ENCODE measurements at regions not wholly inside any gene's neighbourhood (a gene's known extent, or its start where the extent isn't known, plus 50 kb on each side); places are given as distances from the start of the nearest gene placed in this dataset.

DNA sequence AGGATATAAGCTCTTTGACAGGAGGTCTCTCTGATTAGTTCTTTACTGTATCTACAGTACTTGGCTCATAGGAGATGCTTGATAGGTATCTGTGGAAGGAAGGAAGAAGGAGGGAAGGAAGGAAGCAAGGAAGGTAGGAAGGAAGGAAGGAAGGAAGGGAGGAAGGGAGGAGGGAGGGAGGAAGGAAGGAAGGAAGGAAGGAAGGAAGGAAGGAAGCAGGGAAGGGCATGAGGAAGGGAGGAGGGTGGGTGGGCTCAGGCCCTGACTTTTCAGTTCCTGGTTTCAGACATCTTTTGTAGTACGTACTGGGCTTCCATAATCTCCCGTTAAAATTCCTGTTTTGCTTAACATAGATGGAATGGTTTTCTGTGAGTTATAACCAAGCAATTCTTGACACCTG, 175.0 kb upstream of the NUDT4 start:
- H2AFZ ChIP-seq = no peak overlapping the region
- H3K9me2 ChIP-seq (replicated peaks; ENCODE audit: insufficient read depth) = no peaks in the 10 kb centered on the region
- no peaks in the 10 kb centered on the region for H3K36me3 ChIP-seq (replicated peaks; ENCODE audit: insufficient read depth, low read depth)
- no peak for TF ChIP-seq EZH2phosphoT487 (IDR thresholded peaks at IDR 0.05; ENCODE audit: low read depth, severe bottlenecking, unreplicated experiment)
- TF ChIP-seq, protein P1, sequence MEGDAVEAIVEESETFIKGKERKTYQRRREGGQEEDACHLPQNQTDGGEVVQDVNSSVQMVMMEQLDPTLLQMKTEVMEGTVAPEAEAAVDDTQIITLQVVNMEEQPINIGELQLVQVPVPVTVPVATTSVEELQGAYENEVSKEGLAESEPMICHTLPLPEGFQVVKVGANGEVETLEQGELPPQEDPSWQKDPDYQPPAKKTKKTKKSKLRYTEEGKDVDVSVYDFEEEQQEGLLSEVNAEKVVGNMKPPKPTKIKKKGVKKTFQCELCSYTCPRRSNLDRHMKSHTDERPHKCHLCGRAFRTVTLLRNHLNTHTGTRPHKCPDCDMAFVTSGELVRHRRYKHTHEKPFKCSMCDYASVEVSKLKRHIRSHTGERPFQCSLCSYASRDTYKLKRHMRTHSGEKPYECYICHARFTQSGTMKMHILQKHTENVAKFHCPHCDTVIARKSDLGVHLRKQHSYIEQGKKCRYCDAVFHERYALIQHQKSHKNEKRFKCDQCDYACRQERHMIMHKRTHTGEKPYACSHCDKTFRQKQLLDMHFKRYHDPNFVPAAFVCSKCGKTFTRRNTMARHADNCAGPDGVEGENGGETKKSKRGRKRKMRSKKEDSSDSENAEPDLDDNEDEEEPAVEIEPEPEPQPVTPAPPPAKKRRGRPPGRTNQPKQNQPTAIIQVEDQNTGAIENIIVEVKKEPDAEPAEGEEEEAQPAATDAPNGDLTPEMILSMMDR (IDR thresholded peaks at IDR 0.05; ENCODE audit: poor library complexity) = no peak
- no peak for TF ChIP-seq EZH2 (IDR thresholded peaks at IDR 0.05; ENCODE audit: borderline replicate concordance)
- H3K4me2 ChIP-seq = no peak overlapping the region
- no peaks in the 10 kb centered on the region for H4K20me1 ChIP-seq (ENCODE audit: insufficient read depth, poor library complexity, severe bottlenecking)
- no peaks in the 10 kb centered on the region for H3K27me3 ChIP-seq
- H3K79me2 ChIP-seq = no peaks in the 10 kb centered on the region
- WGBS (ENCODE audit: low lambda C conversion rate, missing lambda C conversion rate) = 87% methylated on average over 2 of the region's 2 CpGs
- no peak for DNase-seq (ENCODE audit: low spot score)
- H3K4me3 ChIP-seq = no peak overlapping the region
- H3K9me3 ChIP-seq (ENCODE audit: low read depth) = no peaks in the 10 kb centered on the region
- peaks cover 4% of the 10 kb centered on the region for H3K4me1 ChIP-seq (ENCODE audit: insufficient read depth)
- no peak overlapping the region for H3K27ac ChIP-seq

DNA sequence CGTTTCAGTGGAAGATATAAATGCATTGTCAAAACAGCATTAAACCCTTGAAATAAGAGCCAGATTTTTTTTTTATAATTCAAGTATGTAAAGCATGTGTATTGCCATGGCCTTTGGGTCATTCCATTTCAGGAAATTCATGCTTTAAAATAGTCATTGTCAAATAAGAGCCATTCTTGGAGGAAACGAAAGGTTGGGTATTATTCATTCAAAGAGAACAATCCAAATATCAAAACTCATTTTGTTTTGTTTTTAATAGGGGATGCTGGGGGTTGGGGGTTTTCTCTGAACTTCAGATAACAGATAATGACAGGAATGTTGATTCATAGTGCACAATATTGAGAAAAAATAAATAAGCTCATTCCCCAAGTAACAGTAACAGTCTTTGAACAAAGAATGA, 174.4 kb upstream of the NUDT4 start:
- H3K36me3 ChIP-seq (replicated peaks; ENCODE audit: insufficient read depth, low read depth) = no peaks in the 10 kb centered on the region
- no peak overlapping the region for H3K4me3 ChIP-seq
- 71% methylated on average over 2 of the region's 2 CpGs for WGBS (ENCODE audit: low lambda C conversion rate, missing lambda C conversion rate)
- H3K4me2 ChIP-seq = no peak overlapping the region
- no peaks in the 10 kb centered on the region for H3K79me2 ChIP-seq
- H3K9me3 ChIP-seq (ENCODE audit: low read depth) = no peaks in the 10 kb centered on the region
- TF ChIP-seq EZH2phosphoT487 (IDR thresholded peaks at IDR 0.05; ENCODE audit: low read depth, severe bottlenecking, unreplicated experiment) (no peak), EZH2 (IDR thresholded peaks at IDR 0.05; ENCODE audit: borderline replicate concordance) (no peak)
- TF ChIP-seq, protein P1 (IDR thresholded peaks at IDR 0.05; ENCODE audit: poor library complexity) = no peak
- H4K20me1 ChIP-seq (ENCODE audit: insufficient read depth, poor library complexity, severe bottlenecking) = no peaks in the 10 kb centered on the region
- no peak for DNase-seq (ENCODE audit: low spot score)
- no peaks in the 10 kb centered on the region for H3K27me3 ChIP-seq
- no peaks in the 10 kb centered on the region for H3K9me2 ChIP-seq (replicated peaks; ENCODE audit: insufficient read depth)
- H3K4me1 ChIP-seq (ENCODE audit: insufficient read depth) = no peaks in the 10 kb centered on the region
- no peak overlapping the region for H3K27ac ChIP-seq
- no peak overlapping the region for H2AFZ ChIP-seq

DNA sequence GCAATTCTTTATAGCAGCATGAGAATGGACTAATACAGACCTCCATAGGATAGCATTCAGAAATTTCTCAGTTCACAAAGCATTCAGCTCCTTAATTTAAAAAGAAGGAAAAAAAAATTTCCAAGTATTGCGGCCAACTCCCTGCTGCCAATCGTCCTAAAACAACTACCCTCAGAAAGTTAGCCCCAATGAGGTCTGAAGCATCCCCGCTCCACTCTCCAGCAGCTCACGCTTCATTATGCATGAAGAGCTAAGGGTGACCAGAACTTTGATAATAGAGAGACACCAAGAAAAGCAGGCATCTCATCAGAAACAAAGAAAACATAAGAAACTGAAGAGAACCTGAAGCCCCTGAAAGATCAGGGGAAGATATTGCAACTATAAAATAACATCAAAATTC, 172.8 kb upstream of the NUDT4 start:
- H3K4me1 ChIP-seq (ENCODE audit: insufficient read depth) = no peaks in the 10 kb centered on the region
- no peak for TF ChIP-seq EZH2 (IDR thresholded peaks at IDR 0.05; ENCODE audit: borderline replicate concordance)
- TF ChIP-seq, protein P1 (IDR thresholded peaks at IDR 0.05; ENCODE audit: poor library complexity) = no peak
- no peak for TF ChIP-seq EZH2phosphoT487 (IDR thresholded peaks at IDR 0.05; ENCODE audit: low read depth, severe bottlenecking, unreplicated experiment)

DNA sequence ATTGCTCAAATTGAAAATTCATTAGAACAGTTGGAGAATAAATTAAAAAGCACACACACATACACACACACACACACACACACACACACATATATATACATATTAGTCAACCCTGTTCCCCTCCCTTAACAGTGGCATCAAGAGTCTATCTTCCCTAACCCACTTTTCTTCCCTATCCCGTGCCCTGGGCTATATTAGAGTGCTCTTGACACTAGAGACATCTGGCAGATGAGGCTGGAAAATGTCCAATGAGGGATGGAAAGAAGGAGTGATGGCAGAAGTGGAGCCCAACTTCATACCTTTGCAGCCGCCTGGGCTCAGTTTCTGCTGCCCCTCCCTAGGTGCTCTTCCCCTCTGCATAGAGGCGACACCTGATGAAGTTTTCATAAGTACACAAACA, 172.4 kb upstream of the NUDT4 start:
- no peaks in the 10 kb centered on the region for H4K20me1 ChIP-seq (ENCODE audit: insufficient read depth, poor library complexity, severe bottlenecking)
- TF ChIP-seq EZH2 (IDR thresholded peaks at IDR 0.05; ENCODE audit: borderline replicate concordance) = no peak
- no peak for TF ChIP-seq EZH2phosphoT487 (IDR thresholded peaks at IDR 0.05; ENCODE audit: low read depth, severe bottlenecking, unreplicated experiment)
- H3K79me2 ChIP-seq = no peaks in the 10 kb centered on the region
- no peaks in the 10 kb centered on the region for H3K9me2 ChIP-seq (replicated peaks; ENCODE audit: insufficient read depth)
- H3K27ac ChIP-seq = no peak overlapping the region
- no peak overlapping the region for H3K4me2 ChIP-seq
- H3K27me3 ChIP-seq = no peaks in the 10 kb centered on the region
- DNase-seq (ENCODE audit: low spot score) = no peak
- no peaks in the 10 kb centered on the region for H3K9me3 ChIP-seq (ENCODE audit: low read depth)
- no peak overlapping the region for H3K4me3 ChIP-seq
- H2AFZ ChIP-seq = no peak overlapping the region
- no peaks in the 10 kb centered on the region for H3K36me3 ChIP-seq (replicated peaks; ENCODE audit: insufficient read depth, low read depth)
- WGBS (ENCODE audit: low lambda C conversion rate, missing lambda C conversion rate) = 75% methylated on average over 3 of the region's 3 CpGs
- no peaks in the 10 kb centered on the region for H3K4me1 ChIP-seq (ENCODE audit: insufficient read depth)

More for the DNA sequence above, 172.8 kb upstream of the NUDT4 start:
- DNase-seq (ENCODE audit: low spot score) = no peak
- no peak overlapping the region for H3K27ac ChIP-seq
- no peak overlapping the region for H2AFZ ChIP-seq
- no peaks in the 10 kb centered on the region for H4K20me1 ChIP-seq (ENCODE audit: insufficient read depth, poor library complexity, severe bottlenecking)
- no peaks in the 10 kb centered on the region for H3K9me2 ChIP-seq (replicated peaks; ENCODE audit: insufficient read depth)
- H3K27me3 ChIP-seq = no peaks in the 10 kb centered on the region
- 96% methylated on average over 4 of the region's 4 CpGs for WGBS (ENCODE audit: low lambda C conversion rate, missing lambda C conversion rate)
- H3K79me2 ChIP-seq = no peaks in the 10 kb centered on the region
- H3K4me2 ChIP-seq = no peak overlapping the region
- H3K9me3 ChIP-seq (ENCODE audit: low read depth) = no peaks in the 10 kb centered on the region
- no peak overlapping the region for H3K4me3 ChIP-seq
- H3K36me3 ChIP-seq (replicated peaks; ENCODE audit: insufficient read depth, low read depth) = no peaks in the 10 kb centered on the region
